Activated T-helper 1 cell treated with Interleukin-2 at 50 U/mL for 16 hours (primary cell): ENCODE measurements at regions not wholly inside any gene's neighbourhood (a gene's known extent, or its start where the extent isn't known, plus 50 kb on each side); places are given as distances from the start of the nearest gene placed in this dataset.
A peak's percentile ranks its signal among the peaks of the same experiment; 100 is the strongest.
"Not testable (repeated sequence)": the region's sequence is repeated elsewhere in the genome, so short reads cannot be mapped to it uniquely, and the experiment has no call there.

ENCODE experiments used
- DNase-seq: peaks from one replicate; pipeline ENCODE4 v3.0.0-alpha.2; 2020; ENCODE audit warnings: low read depth

- DNase-seq: no peak
Measured at GRCh38 chr14:105931808-105932483, 405.6 kb downstream of the TMEM121 start.

DNA sequence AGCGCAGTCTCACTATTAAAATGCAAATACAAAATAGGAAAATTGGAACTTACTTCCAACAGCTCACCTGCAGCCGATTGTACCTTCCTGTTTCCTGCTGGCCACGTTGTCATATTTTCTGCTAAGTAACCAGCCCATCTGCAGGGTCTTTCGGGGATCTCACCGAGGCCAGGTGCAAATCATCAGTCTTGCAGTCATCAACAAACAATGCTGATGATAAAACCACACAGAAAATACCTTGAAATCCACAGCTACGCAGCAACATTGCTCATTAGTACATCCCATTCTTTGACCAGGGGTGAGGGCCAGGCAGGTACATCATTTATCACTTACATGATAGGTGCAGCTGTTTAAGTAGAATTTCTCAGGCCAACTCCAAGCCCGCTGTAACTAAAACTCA, 406.9 kb downstream of the TMEM121 start:
- no peak for DNase-seq

- DNase-seq: no peak
Measured at GRCh38 chr14:105935384-105935783, 409.0 kb downstream of the TMEM121 start.

- DNase-seq: no peak
Measured at GRCh38 chr14:105937253-105938054, 411.1 kb downstream of the TMEM121 start.

GRCh38 chr14:105938055-105938863, 411.9 kb downstream of the TMEM121 start:
- DNase-seq: no peak

DNA sequence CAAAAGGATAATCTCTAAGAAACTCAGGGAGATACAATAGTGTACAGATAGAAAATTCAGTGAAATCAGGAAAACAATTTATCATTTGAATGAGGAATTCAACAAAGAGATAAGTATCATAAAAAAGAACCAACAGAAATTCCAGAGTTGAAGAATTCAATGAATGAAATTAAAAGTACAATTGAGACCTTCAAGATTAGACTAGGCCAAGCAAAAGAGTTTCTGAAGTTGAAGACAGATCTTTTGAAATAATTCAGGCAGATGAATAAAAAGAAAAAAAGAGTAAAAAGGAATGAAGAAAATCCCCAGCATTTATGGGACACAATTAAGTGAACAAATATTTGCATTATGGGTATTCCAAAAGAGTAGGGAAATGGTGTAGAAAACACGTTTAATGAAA, 412.6 kb downstream of the TMEM121 start:
- no peak for DNase-seq

DNA sequence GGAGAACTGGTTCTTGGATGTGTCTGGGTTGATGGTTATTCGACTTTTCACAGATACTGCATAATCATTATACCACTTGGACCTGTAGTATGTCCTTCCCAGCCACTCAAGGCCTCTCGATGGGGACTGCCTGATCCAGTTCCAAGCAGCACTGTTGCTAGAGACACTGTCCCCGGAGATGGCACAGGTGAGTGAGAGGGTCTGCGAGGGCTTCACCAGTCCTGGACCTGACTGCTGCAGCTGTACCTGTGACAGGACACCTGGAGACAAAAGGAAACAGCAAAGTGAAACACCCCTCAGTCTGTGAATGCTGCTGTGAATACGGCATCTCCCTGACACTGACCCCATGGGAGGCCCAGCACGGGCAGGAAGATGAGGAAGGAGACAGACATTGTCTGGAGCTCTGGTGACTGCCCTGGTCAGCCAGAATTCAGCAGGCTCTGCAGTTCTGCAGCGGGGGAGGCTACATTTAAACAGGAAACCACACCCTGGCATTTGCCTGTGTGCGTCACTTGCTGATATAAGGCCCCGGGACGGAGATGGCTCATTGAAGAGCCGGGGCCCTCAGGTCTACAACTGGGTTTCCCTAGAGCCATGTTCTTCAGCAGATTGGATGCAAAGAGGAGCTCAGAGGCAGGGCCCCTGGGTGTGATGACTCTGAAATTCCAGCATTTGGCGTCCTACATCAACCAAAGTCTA, 413.6 kb downstream of the TMEM121 start:
- no peak for DNase-seq

GRCh38 chr14:105940534-105941225, 414.3 kb downstream of the TMEM121 start:
- no peak for DNase-seq

- DNase-seq: no peak
Measured at GRCh38 chr14:105941226-105942166, 415.1 kb downstream of the TMEM121 start.

GRCh38 chr14:105942725-105943124, 416.3 kb downstream of the TMEM121 start:
- DNase-seq: not testable (repeated sequence)

DNA sequence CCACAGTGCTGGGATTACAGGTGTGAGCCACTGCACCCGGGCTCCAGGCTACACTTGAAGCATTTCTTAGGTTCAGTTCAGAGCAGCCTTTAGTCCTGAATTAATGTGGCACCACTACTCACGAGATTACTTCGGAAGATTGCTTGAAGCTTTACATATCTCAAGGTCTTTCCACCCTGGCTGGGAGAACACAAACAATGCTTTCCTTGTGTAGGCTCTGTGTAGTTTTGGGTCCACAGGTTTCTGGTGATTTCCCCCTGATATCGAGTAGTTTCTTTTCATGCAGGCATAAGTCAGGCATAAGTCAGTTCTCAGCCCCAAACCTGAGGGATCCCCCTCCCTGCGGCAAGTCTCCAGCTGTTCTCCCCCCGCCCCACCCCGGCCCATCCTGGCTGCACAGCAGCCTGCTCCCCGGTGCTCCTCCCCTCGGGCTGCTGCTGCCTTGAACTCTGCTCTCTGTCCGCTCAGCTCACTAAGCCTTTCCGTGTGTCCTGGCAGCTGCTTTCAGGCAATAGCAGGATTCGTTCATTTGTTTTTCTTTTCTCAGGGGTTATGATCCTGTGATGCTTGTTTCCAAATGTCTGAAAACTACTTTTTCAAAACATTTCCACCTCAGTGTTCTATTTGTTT, 417.7 kb downstream of the TMEM121 start:
- DNase-seq: no peak

DNA sequence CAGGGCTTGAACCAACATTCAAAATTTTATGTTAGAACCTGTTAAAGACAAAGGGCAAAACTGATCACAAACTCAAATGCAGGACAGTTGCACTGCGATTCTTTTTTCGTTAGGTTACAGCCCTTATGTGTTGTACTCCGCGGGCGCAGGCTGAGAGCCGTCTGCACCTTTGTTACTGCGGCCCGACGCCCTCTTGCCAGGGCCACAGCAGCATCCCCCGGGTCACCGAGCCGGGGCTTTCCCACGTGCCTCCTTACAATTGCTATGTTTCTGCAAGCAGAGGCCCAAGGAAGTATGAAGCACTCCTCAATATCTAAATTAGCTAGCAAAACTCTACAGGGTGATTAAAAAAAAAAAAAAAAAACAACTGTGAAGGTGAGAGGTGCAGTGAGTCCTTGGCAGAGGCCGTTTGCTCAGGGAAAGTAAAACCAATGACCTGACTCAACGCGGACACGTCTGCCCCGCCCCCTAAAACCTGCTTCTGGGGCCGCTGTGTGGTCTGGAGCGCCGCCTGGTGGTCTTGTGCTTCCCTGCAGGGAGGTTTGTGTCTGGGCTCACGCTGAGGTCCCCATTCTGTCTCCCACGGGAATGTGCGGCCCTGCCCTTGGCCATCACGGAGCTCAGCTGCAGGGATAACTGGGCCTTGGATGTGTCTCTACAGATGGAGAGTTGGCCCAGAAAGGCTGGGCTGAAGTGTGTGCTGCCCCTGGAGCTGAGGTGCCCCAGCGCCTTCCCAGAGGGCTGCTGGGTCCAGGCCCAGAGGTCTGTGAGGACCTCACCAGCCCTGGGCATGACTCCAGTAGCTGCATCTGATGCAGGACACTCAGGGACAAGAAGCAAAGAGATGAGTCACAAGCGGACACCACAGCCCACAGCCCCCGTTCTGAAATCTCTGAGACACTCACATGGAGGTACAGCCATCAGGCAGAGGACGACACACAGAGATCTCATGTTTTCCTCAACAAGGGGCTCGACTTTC, 418.5 kb downstream of the TMEM121 start:
- DNase-seq: peak; percentile 60

DNA sequence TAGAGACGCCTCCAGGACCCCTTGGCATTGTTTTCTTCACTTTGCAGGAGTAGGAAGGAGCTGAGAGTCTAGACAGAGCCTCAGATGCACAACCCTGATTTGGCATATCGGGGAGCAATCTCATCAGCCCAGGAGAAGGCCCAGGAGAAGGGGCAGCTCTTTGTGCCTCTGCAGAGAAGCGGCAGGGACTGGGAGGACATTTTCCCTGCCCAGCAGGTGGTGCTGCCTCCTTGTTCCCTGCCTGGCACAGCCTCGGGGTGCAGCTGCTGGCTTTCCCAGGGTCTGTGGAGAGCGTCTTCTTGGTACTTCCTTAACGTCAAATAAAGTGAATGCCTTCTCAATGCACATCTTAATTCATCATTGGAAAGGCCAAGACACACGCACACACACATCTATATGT, 419.5 kb downstream of the TMEM121 start:
- DNase-seq: no peak

- no peak for DNase-seq
Measured at GRCh38 chr14:105947599-105947998, 421.2 kb downstream of the TMEM121 start.

- not testable (repeated sequence) for DNase-seq
Measured at GRCh38 chr14:105948955-105949354, 422.6 kb downstream of the TMEM121 start.

GRCh38 chr14:105950364-105950892, 424.0 kb downstream of the TMEM121 start:
- not testable (repeated sequence) for DNase-seq

DNA sequence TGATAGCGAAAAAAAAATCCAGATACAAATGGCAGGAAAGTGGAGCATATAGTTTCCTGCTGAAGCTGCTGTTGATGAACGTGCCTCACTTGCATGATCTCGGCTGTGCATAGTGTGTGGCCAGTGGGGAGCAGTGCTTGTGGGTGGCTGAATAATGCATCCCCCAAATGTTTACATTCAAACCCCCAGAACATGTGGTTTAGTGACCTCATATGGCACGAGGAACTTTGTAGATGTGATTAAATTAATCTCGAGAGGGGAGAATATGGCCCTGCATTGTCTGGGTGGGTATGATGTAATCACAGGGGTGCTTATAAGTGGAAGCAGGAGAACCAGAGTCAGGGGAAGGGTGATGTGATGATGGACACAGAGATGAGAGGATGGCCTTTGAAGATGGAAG, 425.0 kb downstream of the TMEM121 start:
- no peak for DNase-seq

DNA sequence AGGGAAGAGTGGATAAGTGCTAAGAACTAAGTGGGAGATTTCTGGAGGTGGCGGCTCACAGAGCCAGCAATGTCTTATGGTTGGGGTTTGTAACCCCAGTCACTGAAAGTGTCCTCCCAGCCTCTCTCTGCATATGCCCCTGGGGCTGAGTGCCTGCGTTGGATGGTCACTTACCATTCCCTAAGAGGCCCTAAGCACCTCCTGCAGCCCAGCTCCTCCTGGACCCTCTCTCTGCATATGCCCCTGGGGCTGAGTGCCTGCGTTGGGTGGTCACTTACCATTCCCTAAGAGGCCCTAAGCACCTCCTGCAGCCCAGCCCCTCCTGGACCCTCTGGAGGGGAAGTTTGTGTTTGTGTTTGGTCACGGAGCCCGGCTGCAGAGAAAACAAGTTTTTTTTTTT, 425.8 kb downstream of the TMEM121 start:
- DNase-seq: no peak
